GM10266 (cell line): ENCODE measurements at regions not wholly inside any gene's neighbourhood (a gene's known extent, or its start where the extent isn't known, plus 50 kb on each side); places are given as distances from the start of the nearest gene placed in this dataset.
"Not testable (repeated sequence)": the region's sequence is repeated elsewhere in the genome, so short reads cannot be mapped to it uniquely, and the experiment has no call there.

Experiments used
- DNase-seq: peaks from one replicate; pipeline ENCODE4 v3.0.0; 2012; ENCODE audit errors: extremely low spot score

DNA sequence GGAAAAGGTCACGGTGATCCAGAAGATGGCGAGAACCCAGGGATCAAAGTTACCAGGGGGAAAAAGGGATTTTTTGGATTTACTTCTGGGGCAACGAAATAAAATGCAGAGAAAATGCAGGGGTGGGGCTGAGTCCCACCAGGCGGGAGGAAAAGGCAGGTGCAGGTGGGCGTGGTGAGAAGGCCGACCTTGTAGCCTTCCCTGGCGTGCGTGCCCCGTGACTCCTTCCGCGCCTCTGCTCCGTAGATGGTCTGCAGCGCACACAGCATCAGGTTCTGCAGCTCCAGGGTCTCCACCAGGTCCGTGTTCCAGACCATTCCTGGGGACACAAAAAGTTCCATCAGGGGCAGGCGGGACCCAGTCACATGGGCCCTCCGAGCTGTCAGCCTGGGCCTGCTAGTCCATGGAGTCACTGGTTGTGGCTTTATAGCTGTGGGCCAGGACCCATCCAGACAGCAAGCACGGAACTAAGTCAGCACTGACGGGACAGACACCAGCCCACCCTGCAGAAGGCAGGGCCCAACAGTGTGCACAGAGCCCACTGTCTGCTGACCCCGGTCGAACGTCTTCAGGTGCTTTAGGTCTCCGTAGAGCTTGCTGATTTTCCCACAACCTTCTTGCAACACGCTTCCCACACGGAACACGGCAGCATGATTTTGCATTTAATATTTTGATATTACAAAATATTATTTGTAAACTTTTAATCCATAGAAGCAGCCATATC is 52.4 kb upstream of the LPCAT1 start:
- not testable (repeated sequence) for DNase-seq

DNA sequence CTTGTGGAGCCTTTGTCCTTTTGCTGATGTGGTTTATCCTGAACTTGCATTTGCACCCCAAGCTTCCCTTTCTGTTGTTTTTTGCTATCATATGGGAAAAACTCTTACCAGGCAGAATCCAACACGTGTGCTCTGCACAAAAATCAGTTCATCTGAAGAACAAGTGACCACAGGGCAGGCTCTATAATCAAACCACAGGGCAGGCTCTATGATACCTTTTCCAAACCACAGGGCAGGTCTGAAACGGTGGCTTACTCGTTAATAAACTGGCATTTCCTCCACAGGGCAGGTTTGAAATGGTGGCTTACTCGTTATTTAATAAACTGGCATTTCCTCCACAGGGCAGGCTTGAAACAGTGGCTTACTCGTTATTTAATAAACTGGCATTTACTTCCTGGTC is 51.7 kb upstream of the LPCAT1 start:
- DNase-seq = not testable (repeated sequence)

DNA sequence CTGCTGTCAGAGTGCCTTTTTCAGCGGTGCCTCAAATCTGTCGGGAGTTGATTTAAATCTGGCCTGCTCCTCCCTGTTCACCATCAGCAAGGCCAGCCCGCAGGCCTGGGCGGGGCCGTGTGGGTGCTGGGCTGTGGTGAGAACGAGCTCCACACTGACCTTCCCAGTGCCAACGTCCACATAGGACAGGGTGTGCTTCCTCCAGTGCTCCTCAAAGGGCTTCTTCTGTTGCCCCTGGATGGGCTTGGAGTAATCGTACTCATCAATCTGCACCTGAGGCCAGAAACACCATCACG is 50.2 kb upstream of the LPCAT1 start:
- not testable (repeated sequence) for DNase-seq

DNA sequence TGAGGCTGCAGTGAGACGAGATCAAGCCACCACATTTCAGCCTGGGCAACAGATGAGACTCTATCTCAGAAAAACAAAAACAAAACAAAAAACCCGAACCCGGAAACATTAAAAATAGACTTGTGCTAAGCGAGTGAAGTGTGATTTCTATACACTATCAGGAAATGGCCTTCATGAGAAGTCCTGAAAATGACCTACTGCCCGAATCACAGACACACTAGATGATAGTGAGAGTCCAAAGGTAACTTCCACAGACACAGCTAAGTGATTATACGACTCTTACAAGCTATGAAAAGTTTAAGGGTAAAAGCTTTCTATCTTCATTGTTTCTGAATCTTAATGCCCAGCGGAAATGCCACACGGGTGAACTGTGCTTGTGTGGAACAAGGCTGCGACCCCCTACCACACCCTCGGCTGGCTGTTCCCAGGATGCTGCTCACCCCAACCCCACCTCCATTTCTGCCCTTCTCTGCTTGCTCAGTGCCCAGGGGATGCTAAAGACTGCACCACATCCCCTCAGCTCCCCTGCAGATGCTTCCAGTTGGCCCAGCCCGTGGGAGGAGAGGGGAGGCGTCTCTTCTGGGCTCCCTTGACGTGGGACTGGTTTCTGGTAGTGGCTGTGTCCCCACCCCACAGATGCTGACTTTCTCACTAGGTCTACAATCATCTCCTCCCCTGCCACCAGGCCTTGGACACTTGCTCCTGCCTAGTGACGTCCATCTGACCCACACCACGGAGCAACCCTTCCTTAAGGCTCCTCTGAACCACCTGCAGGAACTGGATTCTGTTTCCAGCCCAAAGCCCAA is 49.7 kb upstream of the LPCAT1 start:
- not testable (repeated sequence) for DNase-seq
